HL-60 (cell line): ENCODE measurements at regions not wholly inside any gene's neighbourhood (a gene's known extent, or its start where the extent isn't known, plus 50 kb on each side); places are given as distances from the start of the nearest gene placed in this dataset.

Experiments
- CTCF ChIP-seq: IDR thresholded peaks from one replicate; pipeline ENCODE4 v1.5.1; 2011; ENCODE audit warnings: low read length, control low read depth, inconsistent platforms; ENCODE audit not compliant: insufficient read depth
- POLR2AphosphoS5 ChIP-seq: IDR thresholded peaks from 2 replicates; pipeline ENCODE4 v1.6.1; 2012; ENCODE audit warnings: low read depth
- REST ChIP-seq: IDR thresholded peaks from 2 replicates; pipeline ENCODE4 v1.6.1; 2012; ENCODE audit warnings: low read depth; ENCODE audit not compliant: insufficient replicate concordance

- no peak for TF ChIP-seq CTCF
- TF ChIP-seq POLR2AphosphoS5, result no peak
- TF ChIP-seq REST, result no peak
Observed at GRCh38 chr2:18456026-18456425, 104.4 kb downstream of the RDH14 start.
